H1 (cell line): ENCODE measurements at regions not wholly inside any gene's neighbourhood (a gene's known extent, or its start where the extent isn't known, plus 50 kb on each side); places are given as distances from the start of the nearest gene placed in this dataset.

Source experiments
- CTCF ChIA-PET: fragments of 300-600 bp; sonication (Branson Sonifier 250); formaldehyde crosslinking; loops from one replicate; lab custom pipeline; 2021; ENCODE audit not compliant: partially characterized antibody; lab: Charles Lee
- POLR2A ChIA-PET: fragments of 300-600 bp; sonication (Branson Sonifier 250); formaldehyde crosslinking; loops from one replicate; lab custom pipeline; 2021; ENCODE audit warnings: inconsistent platforms; ENCODE audit not compliant: partially characterized antibody; lab: Charles Lee
- DNase-seq, 2 experiments: peaks; one replicate each; pipeline versions ENCODE4 v3.0.0 to v3.0.0-alpha.2; 2010 to 2022; ENCODE audit warnings: low spot score in 2 of 2, low read depth in 1 of 2, mixed read lengths in 1 of 2
- FAIRE-seq: peaks from 2 replicates; lab custom pipeline; 2011; peaks lifted over from hg19 to GRCh38; lab: Jason Lieb, UNC
- H2AFZ ChIP-seq: 2 replicates; pipeline ENCODE4 v1.8.1; 2012; ENCODE audit warnings: low read length, inconsistent platforms
- H2AK5ac ChIP-seq: 2 replicates; pipeline ENCODE4 v1.6.1; 2013; ENCODE audit warnings: low read depth, low read length
- H2BK120ac ChIP-seq: replicated peaks from 2 replicates; pipeline ENCODE3; 2013; ENCODE audit warnings: low read depth, low read length, inconsistent platforms
- H2BK12ac ChIP-seq: 2 replicates; pipeline ENCODE4 v1.6.1; 2013; ENCODE audit warnings: low read depth, low read length
- H2BK15ac ChIP-seq: 2 replicates; pipeline ENCODE4 v1.6.1; 2013; ENCODE audit warnings: low read length
- H2BK20ac ChIP-seq: 2 replicates; pipeline ENCODE4 v1.6.1; 2013; ENCODE audit warnings: low read length
- H2BK5ac ChIP-seq: 2 replicates; pipeline ENCODE4 v1.6.1; 2013; ENCODE audit warnings: low read depth, low read length
- H3K14ac ChIP-seq: 2 replicates; pipeline ENCODE4 v1.6.1; 2013; ENCODE audit warnings: inconsistent platforms; ENCODE audit not compliant: insufficient read length
- H3K18ac ChIP-seq: 2 replicates; pipeline ENCODE4 v1.6.1; 2013; ENCODE audit warnings: low read length; ENCODE audit errors: extremely low read depth
- H3K23ac ChIP-seq: 2 replicates; pipeline ENCODE4 v1.6.1; 2013; ENCODE audit warnings: inconsistent platforms; ENCODE audit not compliant: insufficient read length
- H3K23me2 ChIP-seq: 2 replicates; pipeline ENCODE4 v1.6.1; 2013; ENCODE audit warnings: low read depth, low read length
- H3K27ac ChIP-seq: 2 replicates; pipeline ENCODE4 v1.6.1; 2011; ENCODE audit warnings: low read depth, low read length, inconsistent platforms
- H3K27me3 ChIP-seq, 4 experiments: replicated peaks in 1 of 4; 1 replicate in 1 of 4; 2 replicates in 3 of 4; pipeline versions ENCODE4 v1.6.1 to v1.8.1; 2011 to 2013; ENCODE audit warnings: low read length in 3 of 4, mild to moderate bottlenecking in 3 of 4, inconsistent platforms in 2 of 4, mixed read lengths in 2 of 4, moderate library complexity in 1 of 4; ENCODE audit not compliant: control insufficient read depth in 3 of 4, insufficient read depth in 3 of 4; ENCODE audit errors: extremely low read depth in 1 of 4
- H3K36me3 ChIP-seq, 4 experiments: 2 replicates each; pipeline versions ENCODE4 v1.6.1 to v1.8.1; 2011 to 2013; ENCODE audit warnings: mild to moderate bottlenecking in 4 of 4, low read length in 3 of 4, moderate library complexity in 2 of 4, control low read depth in 1 of 4, inconsistent platforms in 1 of 4; ENCODE audit not compliant: insufficient read depth in 4 of 4, control insufficient read depth in 2 of 4
- H3K4ac ChIP-seq: replicated peaks from 2 replicates; pipeline ENCODE3; 2013; ENCODE audit warnings: low read length, low read depth, mixed read lengths, inconsistent platforms; ENCODE audit not compliant: insufficient read length
- H3K4me1 ChIP-seq, 4 experiments: replicated peaks in 1 of 4; 1 replicate in 1 of 4; 2 replicates in 3 of 4; pipeline versions ENCODE4 v1.6.1 to v1.8.1; 2011 to 2013; ENCODE audit warnings: low read length in 3 of 4, inconsistent platforms in 2 of 4, mixed read lengths in 1 of 4; ENCODE audit not compliant: insufficient read depth in 4 of 4, control insufficient read depth in 3 of 4
- H3K4me2 ChIP-seq, 2 experiments: 2 replicates each; pipeline versions ENCODE4 v1.6.1 to v1.8.1; 2011 to 2013; ENCODE audit warnings: low read depth in 2 of 2, low read length in 2 of 2, control low read depth in 1 of 2, inconsistent platforms in 1 of 2, mild to moderate bottlenecking in 1 of 2; ENCODE audit not compliant: insufficient read depth in 1 of 2
- H3K4me3 ChIP-seq, 4 experiments: fragments of 200-600, 300-600 bp in 1 of 4; sonication (generic), shearing (Covaris generic), sonication (Bioruptor Twin) in 1 of 4; 2 replicates each; pipeline versions ENCODE4 v1.5.1 to v1.8.1; 2011 to 2016; ENCODE audit warnings: low read length in 4 of 4, low read depth in 3 of 4, control low read depth in 2 of 4, inconsistent platforms in 2 of 4, mild to moderate bottlenecking in 2 of 4, mixed read lengths in 1 of 4, moderate library complexity in 1 of 4; ENCODE audit not compliant: insufficient read depth in 2 of 4; ENCODE audit errors: extremely low read depth in 1 of 4
- H3K56ac ChIP-seq: replicated peaks from 2 replicates; pipeline ENCODE3; 2013; ENCODE audit warnings: low read depth, mild to moderate bottlenecking, mixed read lengths, low read length, inconsistent platforms; ENCODE audit not compliant: insufficient read length
- H3K79me1 ChIP-seq: 2 replicates; pipeline ENCODE4 v1.6.1; 2013; ENCODE audit warnings: low read depth, low read length, control low read depth
- H3K79me2 ChIP-seq, 2 experiments: 2 replicates each; pipeline versions ENCODE4 v1.6.1 to v1.8.1; 2012 to 2013; ENCODE audit warnings: low read length in 2 of 2, mild to moderate bottlenecking in 2 of 2, inconsistent platforms in 1 of 2; ENCODE audit not compliant: insufficient read depth in 2 of 2, control insufficient read depth in 1 of 2
- H3K9ac ChIP-seq, 4 experiments: replicated peaks in 1 of 4; 1 replicate in 1 of 4; 2 replicates in 3 of 4; pipeline versions ENCODE4 v1.6.1 to v1.8.1; 2011 to 2013; ENCODE audit warnings: low read depth in 3 of 4, low read length in 3 of 4, control low read depth in 2 of 4, mild to moderate bottlenecking in 2 of 4, moderate library complexity in 2 of 4, inconsistent platforms in 1 of 4; ENCODE audit errors: extremely low read depth in 1 of 4
- H3K9me3 ChIP-seq, 2 experiments: 2 replicates each; pipeline versions ENCODE4 v1.6.1 to v1.8.1; 2012 to 2013; ENCODE audit warnings: mild to moderate bottlenecking in 2 of 2, moderate library complexity in 2 of 2, control low read depth in 1 of 2, inconsistent platforms in 1 of 2, low read depth in 1 of 2, low read length in 1 of 2, mixed read lengths in 1 of 2; ENCODE audit not compliant: insufficient read depth in 2 of 2
- H4K20me1 ChIP-seq, 2 experiments: replicated peaks in 1 of 2; 2 replicates each; pipeline versions ENCODE3 to v1.8.1; 2011 to 2013; ENCODE audit warnings: inconsistent platforms in 2 of 2, low read length in 2 of 2, mild to moderate bottlenecking in 1 of 2; ENCODE audit not compliant: insufficient read depth in 2 of 2, control insufficient read depth in 1 of 2
- H4K5ac ChIP-seq: 2 replicates; pipeline ENCODE4 v1.6.1; 2013; ENCODE audit warnings: low read length, low read depth, mixed read lengths, inconsistent platforms; ENCODE audit not compliant: insufficient read length
- H4K8ac ChIP-seq: 2 replicates; pipeline ENCODE4 v1.8.0; 2013; ENCODE audit warnings: mild to moderate bottlenecking, moderate library complexity, low read length, inconsistent platforms; ENCODE audit not compliant: insufficient read depth; ENCODE audit errors: extremely low read depth
- H4K91ac ChIP-seq: replicated peaks from 2 replicates; pipeline ENCODE3; 2013; ENCODE audit warnings: low read length, mixed read lengths, inconsistent platforms; ENCODE audit not compliant: insufficient read length
- BRCA1 ChIP-seq: IDR thresholded peaks from 2 replicates; pipeline ENCODE4 v1.6.1; 2012; ENCODE audit warnings: low read depth, low read length, improper control_type of control experiment
- CEBPB ChIP-seq: IDR thresholded peaks from 2 replicates; pipeline ENCODE4 v1.6.1; 2012; ENCODE audit warnings: low read depth, low read length
- CREB1 ChIP-seq: IDR thresholded peaks from 2 replicates; pipeline ENCODE4 v1.6.1; 2012; ENCODE audit warnings: inconsistent platforms
- EGR1 ChIP-seq: IDR thresholded peaks from 2 replicates; pipeline ENCODE4 v1.6.1; 2011; ENCODE audit warnings: low read depth, low read length, borderline replicate concordance
- EP300 ChIP-seq, 2 experiments: IDR thresholded peaks; 1 replicate in 1 of 2; 2 replicates in 1 of 2; pipeline ENCODE4 v1.6.1; 2011 to 2012; ENCODE audit warnings: low read depth in 2 of 2, low read length in 2 of 2, mild to moderate bottlenecking in 2 of 2, borderline replicate concordance in 1 of 2, inconsistent platforms in 1 of 2, moderate library complexity in 1 of 2
- EZH2 ChIP-seq: fragments of 200-600 bp; sonication (generic); IDR thresholded peaks from 2 replicates; pipeline ENCODE4 v1.7.1; 2012; ENCODE audit warnings: low read depth, mild to moderate bottlenecking, moderate library complexity, low read length, inconsistent platforms; ENCODE audit not compliant: severe bottlenecking
- FOSL1 ChIP-seq: IDR thresholded peaks from 2 replicates; pipeline ENCODE4 v1.6.1; 2011; ENCODE audit warnings: mild to moderate bottlenecking, low read depth, low read length, moderate library complexity; ENCODE audit not compliant: insufficient read depth
- KDM1A ChIP-seq: fragments of 200-600, 300-600 bp; sonication (generic); IDR thresholded peaks from 2 replicates; pipeline ENCODE4 v1.7.1; 2016; ENCODE audit warnings: mild to moderate bottlenecking, low read length, borderline replicate concordance
- POLR2AphosphoS5 ChIP-seq: IDR thresholded peaks from 2 replicates; pipeline ENCODE4 v1.6.1; 2011; ENCODE audit warnings: low read depth, low read length
- POU5F1 ChIP-seq: IDR thresholded peaks from 2 replicates; pipeline ENCODE4 v1.6.1; 2011; ENCODE audit warnings: low read depth, mild to moderate bottlenecking, low read length, moderate library complexity
- RBBP5 ChIP-seq: IDR thresholded peaks from 2 replicates; pipeline ENCODE4 v1.7.1; 2012; ENCODE audit warnings: low read depth, mild to moderate bottlenecking, inconsistent platforms, low read length, moderate library complexity, borderline replicate concordance
- SIX5 ChIP-seq: IDR thresholded peaks from 2 replicates; pipeline ENCODE4 v1.6.1; 2011; ENCODE audit warnings: mild to moderate bottlenecking, low read depth, low read length
- SP1 ChIP-seq: IDR thresholded peaks from 2 replicates; pipeline ENCODE4 v1.6.1; 2011; ENCODE audit warnings: low read depth, low read length
- SRF ChIP-seq: IDR thresholded peaks from 2 replicates; pipeline ENCODE4 v1.6.1; 2011; ENCODE audit warnings: mild to moderate bottlenecking, low read depth, low read length, moderate library complexity
- USF2 ChIP-seq: IDR thresholded peaks from 2 replicates; pipeline ENCODE4 v1.6.1; 2011; ENCODE audit warnings: low read length, improper control_type of control experiment
- WGBS, 2 experiments: shearing (Covaris generic) in 1 of 2; methylation state at CpG; one replicate each; pipeline versions ENCODE4 v1.1.6 to v1.1.7; 2013 to 2015; ENCODE audit warnings: low lambda C conversion rate in 2 of 2, mixed read lengths in 2 of 2, inconsistent platforms in 1 of 2, low coverage in 1 of 2, missing lambda C conversion rate in 1 of 2; ENCODE audit not compliant: insufficient replicate concordance in 2 of 2, insufficient coverage in 1 of 2, insufficient read length in 1 of 2; ENCODE audit errors: extremely low coverage in 1 of 2, missing lambda C conversion rate in 1 of 2; 5-methylcytosine and 5-hydroxymethylcytosine counted together

GRCh38 chr2:37833423-37833822 lies 91.7 kb upstream of the RMDN2 start:
- no peaks in the 10 kb centered on the region for H3K4me1 ChIP-seq
- no peaks in the 10 kb centered on the region for H3K79me1 ChIP-seq
- no peak overlapping the region for H2BK12ac ChIP-seq
- H3K4me3 ChIP-seq, result no peak overlapping the region
- no peak overlapping the region for H2AFZ ChIP-seq
- FAIRE-seq (no peak), DNase-seq (no peak)
- H3K18ac ChIP-seq, result no peak overlapping the region
- no peak overlapping the region for H4K8ac ChIP-seq
- H3K9ac ChIP-seq, result no peak overlapping the region
- H3K9me3 ChIP-seq, result no peaks in the 10 kb centered on the region
- no peaks in the 10 kb centered on the region for H3K27me3 ChIP-seq
- ChIA-PET POLR2A (interaction anchor here (1.2 kb wide), 1 partner anchor 33 kb away, joined by 3 read pairs; no protein-coding TSS in a partner anchor), CTCF (interaction anchor here (0.7 to 12.5 kb wide), 22 partner anchors 7 to 456 kb away, joined by 3 to 132 read pairs (median 5); no protein-coding TSS in a partner anchor)
- no peak overlapping the region for H3K14ac ChIP-seq
- no peak overlapping the region for H4K91ac ChIP-seq
- no peak overlapping the region for H3K23ac ChIP-seq
- H4K20me1 ChIP-seq, result no peaks in the 10 kb centered on the region
- no peak overlapping the region for H2BK20ac ChIP-seq
- WGBS, 2 experiments, result 48% methylated on average over 7 of the region's 7 CpGs; no CpG with 5 or more reads in 1 of the 2 experiments
- H3K4ac ChIP-seq, result no peak overlapping the region
- H3K27ac ChIP-seq, result no peak overlapping the region
- H3K23me2 ChIP-seq, result no peaks in the 10 kb centered on the region
- no peak overlapping the region for H2BK5ac ChIP-seq
- no peak overlapping the region for H3K56ac ChIP-seq
- no peak overlapping the region for H3K4me2 ChIP-seq
- no peaks in the 10 kb centered on the region for H3K79me2 ChIP-seq
- H2AK5ac ChIP-seq, result no peak overlapping the region
- H4K5ac ChIP-seq, result no peak overlapping the region
- no peak overlapping the region for H2BK120ac ChIP-seq
- H2BK15ac ChIP-seq, result no peak overlapping the region
- H3K36me3 ChIP-seq, result no peaks in the 10 kb centered on the region
- TF ChIP-seq POLR2AphosphoS5, result no peak
- no peak for TF ChIP-seq CEBPB
- TF ChIP-seq CREB1, result no peak
- TF ChIP-seq USF2, result no peak
- TF ChIP-seq SRF, result no peak
- TF ChIP-seq SIX5, result no peak
- no peak for TF ChIP-seq POU5F1
- TF ChIP-seq SP1, result no peak
- TF ChIP-seq FOSL1, result no peak
- TF ChIP-seq EP300 (IDR thresholded peaks at IDR 0.05; ENCODE audit: borderline replicate concordance in 1 of 2, low read depth in 2 of 2, low read length in 2 of 2), result no peak
- TF ChIP-seq BRCA1, result no peak
- TF ChIP-seq EGR1, result no peak
- TF ChIP-seq RBBP5, result no peak
- TF ChIP-seq EZH2, result no peak
- TF ChIP-seq KDM1A, result no peak
